ENCODE measurements at regions not wholly inside any gene's neighbourhood (a gene's known extent, or its start where the extent isn't known, plus 50 kb on each side); places are given as distances from the start of the nearest gene placed in this dataset.

GRCh38 chr6:2396846-2397630, 151.6 kb upstream of the GMDS start:
- no peak for TF ChIP-seq CTCF (IDR thresholded peaks at IDR 0.05)
- no peak for TF ChIP-seq REST (IDR thresholded peaks at IDR 0.05; ENCODE audit: insufficient read depth in 1 of 2, low read depth in 2 of 2, low read length in 1 of 2)
- no peak for TF ChIP-seq SIN3A (IDR thresholded peaks at IDR 0.05; ENCODE audit: borderline replicate concordance, insufficient read depth, low read depth, low read length)
- TF ChIP-seq TCF7L2 (IDR thresholded peaks at IDR 0.05; ENCODE audit: low read depth, low read length) = no peak
- TF ChIP-seq POLR2AphosphoS5 (IDR thresholded peaks at IDR 0.05; ENCODE audit: low read depth, low read length) = no peak

Data from Panc1 (cell line).